ENCODE measurements at regions not wholly inside any gene's neighbourhood (a gene's known extent, or its start where the extent isn't known, plus 50 kb on each side); places are given as distances from the start of the nearest gene placed in this dataset.

DNA sequence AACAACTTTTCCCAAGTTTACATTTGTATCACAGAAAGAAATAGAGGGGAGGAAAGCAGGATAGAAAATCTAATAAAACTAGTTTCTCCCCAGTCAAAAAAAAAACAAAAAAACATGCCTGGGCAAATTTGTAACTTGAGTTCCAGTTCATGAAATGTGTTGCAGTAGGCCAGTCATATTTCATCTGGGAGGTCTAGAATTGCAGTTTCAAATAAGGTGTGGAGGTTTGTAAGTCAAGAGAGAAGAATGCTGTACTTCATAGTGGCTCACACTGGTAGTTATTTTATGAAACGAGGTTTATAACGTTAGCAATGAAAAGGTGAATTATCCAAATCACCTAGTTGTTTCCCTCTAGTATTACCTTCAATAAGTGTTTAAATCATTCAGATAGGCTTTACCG lies 1313.9 kb upstream of the SLC39A10 start:
- H3K27me3 ChIP-seq (replicated peaks; ENCODE audit: control insufficient read depth, insufficient read depth, low read length, poor library complexity, severe bottlenecking), result no peaks in the 10 kb centered on the region
- DNase-seq, result no peak
- H3K27ac ChIP-seq (ENCODE audit: insufficient read depth, low read length, poor library complexity, severe bottlenecking), result no peak overlapping the region
- no peak overlapping the region for H3K4me3 ChIP-seq (ENCODE audit: insufficient read depth, low read depth, low read length, poor library complexity, severe bottlenecking)
- no peaks in the 10 kb centered on the region for H3K9me3 ChIP-seq (ENCODE audit: control insufficient read depth, low read length)
- no peaks in the 10 kb centered on the region for H3K36me3 ChIP-seq (ENCODE audit: control insufficient read depth, insufficient read depth, low read length)
- H3K4me1 ChIP-seq (ENCODE audit: control insufficient read depth, insufficient read depth, low read length, poor library complexity, severe bottlenecking), result no peaks in the 10 kb centered on the region

DNA sequence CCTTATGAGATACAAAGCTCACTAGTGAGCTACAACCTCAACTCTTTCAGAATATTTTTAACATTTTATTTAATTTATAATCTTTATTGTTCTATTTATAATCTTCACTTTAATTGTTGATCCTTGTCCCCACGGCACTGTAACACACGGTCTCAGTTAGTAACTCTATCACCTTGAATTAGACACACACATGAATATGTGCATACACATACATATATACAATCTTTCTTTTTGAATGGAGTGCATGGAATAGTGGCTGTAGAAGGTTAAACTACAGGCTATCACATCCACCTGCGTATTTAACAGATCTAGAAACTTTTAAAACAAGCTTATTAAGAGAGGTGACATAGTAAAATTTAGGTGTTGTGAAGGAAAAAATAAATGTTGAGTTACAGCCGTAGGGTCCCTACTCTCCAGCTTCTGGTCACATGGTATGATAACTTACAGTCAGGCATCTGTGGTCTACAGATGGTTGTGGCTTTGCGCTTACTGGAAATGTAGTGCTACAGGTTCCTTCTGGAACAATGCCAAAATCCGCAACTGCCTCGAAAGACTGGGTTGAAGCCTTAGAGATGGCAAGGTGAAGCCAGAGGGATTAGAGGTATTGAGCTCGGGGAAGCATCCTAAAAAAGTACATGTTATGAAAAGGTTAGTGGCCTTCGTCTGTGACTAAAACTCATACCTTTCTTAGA lies 1324.1 kb upstream of the SLC39A10 start:
- DNase-seq, result no peak
- Histone ChIP-seq H3K4me1 (ENCODE audit: control insufficient read depth, insufficient read depth, low read length, poor library complexity, severe bottlenecking) (no peaks in the 10 kb centered on the region), H3K36me3 (ENCODE audit: control insufficient read depth, insufficient read depth, low read length) (no peaks in the 10 kb centered on the region), H3K27me3 (replicated peaks; ENCODE audit: control insufficient read depth, insufficient read depth, low read length, poor library complexity, severe bottlenecking) (no peaks in the 10 kb centered on the region), H3K4me3 (ENCODE audit: insufficient read depth, low read depth, low read length, poor library complexity, severe bottlenecking) (no peak overlapping the region), H3K27ac (ENCODE audit: insufficient read depth, low read length, poor library complexity, severe bottlenecking) (no peak overlapping the region), H3K9me3 (ENCODE audit: control insufficient read depth, low read length) (no peaks in the 10 kb centered on the region)

DNA sequence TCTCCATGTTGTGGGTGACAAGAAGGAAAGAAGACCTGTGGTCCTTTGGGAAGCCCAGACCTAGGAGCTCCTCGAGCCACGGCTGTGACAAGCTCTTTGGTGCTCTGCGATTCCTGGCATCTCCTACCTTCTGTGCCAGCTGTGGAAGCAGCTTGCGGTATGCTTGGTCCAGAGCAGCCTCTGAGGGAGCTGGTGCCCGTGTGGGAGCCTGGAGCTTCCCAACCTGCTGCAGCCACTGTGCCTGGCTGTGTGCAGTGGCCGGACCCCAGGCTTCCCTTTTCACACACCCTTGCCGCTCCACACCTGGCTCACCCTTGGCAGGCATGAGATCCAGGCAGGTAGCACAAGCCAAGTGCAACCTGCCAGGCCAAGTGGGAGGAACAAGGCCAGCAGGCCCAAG lies 1328.6 kb upstream of the SLC39A10 start:
- Histone ChIP-seq H3K27me3 (replicated peaks; ENCODE audit: control insufficient read depth, insufficient read depth, low read length, poor library complexity, severe bottlenecking) (no peaks in the 10 kb centered on the region), H3K4me3 (ENCODE audit: insufficient read depth, low read depth, low read length, poor library complexity, severe bottlenecking) (no peak overlapping the region), H3K27ac (ENCODE audit: insufficient read depth, low read length, poor library complexity, severe bottlenecking) (no peak overlapping the region), H3K36me3 (ENCODE audit: control insufficient read depth, insufficient read depth, low read length) (no peaks in the 10 kb centered on the region), H3K9me3 (ENCODE audit: control insufficient read depth, low read length) (no peaks in the 10 kb centered on the region), H3K4me1 (ENCODE audit: control insufficient read depth, insufficient read depth, low read length, poor library complexity, severe bottlenecking) (no peaks in the 10 kb centered on the region)
- no peak for DNase-seq

DNA sequence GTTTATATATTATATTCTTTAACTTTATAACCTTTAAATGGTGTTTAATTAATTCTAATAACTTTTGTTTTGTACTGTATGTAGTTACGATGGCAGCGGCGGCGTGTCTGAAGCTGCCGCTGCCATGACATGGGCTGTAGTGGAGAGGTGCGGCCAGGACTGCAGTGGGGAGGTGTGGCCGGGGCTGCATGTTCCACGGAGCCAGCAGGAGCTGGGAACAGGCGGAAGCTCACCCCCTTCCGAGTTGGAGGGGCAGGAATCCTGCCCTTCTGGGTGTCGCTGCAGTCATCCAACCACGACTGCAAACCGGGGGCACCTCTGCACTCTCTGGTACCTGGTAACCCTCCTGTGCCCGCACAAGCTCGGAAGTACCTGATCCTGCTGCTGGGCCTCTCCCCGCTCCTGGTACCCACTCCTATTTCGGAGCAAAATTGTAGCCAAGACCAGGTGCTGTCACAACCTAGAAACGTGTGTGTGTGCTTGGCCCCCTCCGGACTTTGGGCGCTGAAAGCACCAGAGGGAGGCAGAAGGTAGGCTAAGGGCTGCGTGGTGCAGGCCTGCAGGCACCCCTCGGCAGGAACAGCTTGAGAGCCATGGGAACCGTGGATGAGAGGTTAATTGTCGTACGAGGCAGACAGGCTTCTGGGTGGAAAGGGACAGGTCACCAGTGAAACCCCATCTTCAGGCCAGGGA lies 1329.7 kb upstream of the SLC39A10 start:
- Histone ChIP-seq H3K4me1 (ENCODE audit: control insufficient read depth, insufficient read depth, low read length, poor library complexity, severe bottlenecking) (no peaks in the 10 kb centered on the region), H3K27ac (ENCODE audit: insufficient read depth, low read length, poor library complexity, severe bottlenecking) (no peak overlapping the region), H3K4me3 (ENCODE audit: insufficient read depth, low read depth, low read length, poor library complexity, severe bottlenecking) (no peak overlapping the region), H3K36me3 (ENCODE audit: control insufficient read depth, insufficient read depth, low read length) (no peaks in the 10 kb centered on the region), H3K9me3 (ENCODE audit: control insufficient read depth, low read length) (no peaks in the 10 kb centered on the region), H3K27me3 (replicated peaks; ENCODE audit: control insufficient read depth, insufficient read depth, low read length, poor library complexity, severe bottlenecking) (no peaks in the 10 kb centered on the region)
- DNase-seq, result no peak

DNA sequence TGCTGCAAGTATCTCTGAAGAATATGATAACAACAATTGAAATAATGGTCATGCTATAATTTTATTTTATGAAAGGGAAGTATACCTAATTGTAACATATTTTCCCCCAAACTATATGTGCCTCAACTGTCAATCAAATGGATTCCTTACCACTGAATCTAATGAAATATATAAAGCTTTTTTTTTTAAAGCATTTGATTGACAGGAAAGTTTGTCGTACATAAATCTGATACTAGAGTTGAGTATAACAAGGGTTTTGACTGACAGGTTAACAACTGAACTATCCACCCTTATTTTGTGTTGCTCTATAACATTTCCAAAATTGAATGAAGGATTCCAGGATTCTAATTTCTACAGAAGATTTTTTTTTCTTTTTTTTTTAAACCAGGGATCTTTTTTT lies 1333.3 kb upstream of the SLC39A10 start:
- no peak overlapping the region for H3K27ac ChIP-seq (ENCODE audit: insufficient read depth, low read length, poor library complexity, severe bottlenecking)
- no peaks in the 10 kb centered on the region for H3K4me1 ChIP-seq (ENCODE audit: control insufficient read depth, insufficient read depth, low read length, poor library complexity, severe bottlenecking)
- H3K36me3 ChIP-seq (ENCODE audit: control insufficient read depth, insufficient read depth, low read length), result no peaks in the 10 kb centered on the region

DNA sequence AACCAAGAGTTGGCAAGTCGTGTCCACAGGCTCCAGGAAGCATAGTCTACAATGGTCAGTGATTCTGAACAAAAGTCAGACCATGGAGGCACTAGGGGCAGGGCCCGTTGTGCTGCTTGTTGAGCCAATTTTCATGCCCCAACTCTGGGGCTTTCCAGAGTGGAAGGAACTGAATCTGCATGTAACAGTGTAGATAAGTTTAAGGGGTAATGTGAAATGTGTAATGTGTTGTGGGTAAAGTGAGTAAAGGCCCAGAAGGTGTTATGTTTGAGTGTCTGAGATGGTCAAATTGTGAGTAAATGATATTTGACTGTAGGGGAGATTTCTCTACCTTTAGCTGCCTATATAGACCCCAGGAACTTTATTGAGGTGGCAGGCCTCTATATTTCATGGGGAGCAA lies 1336.5 kb upstream of the SLC39A10 start:
- Histone ChIP-seq H3K4me3 (ENCODE audit: insufficient read depth, low read depth, low read length, poor library complexity, severe bottlenecking) (no peak overlapping the region), H3K27me3 (replicated peaks; ENCODE audit: control insufficient read depth, insufficient read depth, low read length, poor library complexity, severe bottlenecking) (no peaks in the 10 kb centered on the region), H3K27ac (ENCODE audit: insufficient read depth, low read length, poor library complexity, severe bottlenecking) (no peak overlapping the region), H3K36me3 (ENCODE audit: control insufficient read depth, insufficient read depth, low read length) (no peaks in the 10 kb centered on the region), H3K9me3 (ENCODE audit: control insufficient read depth, low read length) (no peaks in the 10 kb centered on the region), H3K4me1 (ENCODE audit: control insufficient read depth, insufficient read depth, low read length, poor library complexity, severe bottlenecking) (no peaks in the 10 kb centered on the region)
- DNase-seq, result no peak

More for the DNA sequence above, 1333.3 kb upstream of the SLC39A10 start:
- H3K27me3 ChIP-seq (replicated peaks; ENCODE audit: control insufficient read depth, insufficient read depth, low read length, poor library complexity, severe bottlenecking), result no peaks in the 10 kb centered on the region
- H3K4me3 ChIP-seq (ENCODE audit: insufficient read depth, low read depth, low read length, poor library complexity, severe bottlenecking), result no peak overlapping the region
- no peak for DNase-seq
- H3K9me3 ChIP-seq (ENCODE audit: control insufficient read depth, low read length), result no peaks in the 10 kb centered on the region

DNA sequence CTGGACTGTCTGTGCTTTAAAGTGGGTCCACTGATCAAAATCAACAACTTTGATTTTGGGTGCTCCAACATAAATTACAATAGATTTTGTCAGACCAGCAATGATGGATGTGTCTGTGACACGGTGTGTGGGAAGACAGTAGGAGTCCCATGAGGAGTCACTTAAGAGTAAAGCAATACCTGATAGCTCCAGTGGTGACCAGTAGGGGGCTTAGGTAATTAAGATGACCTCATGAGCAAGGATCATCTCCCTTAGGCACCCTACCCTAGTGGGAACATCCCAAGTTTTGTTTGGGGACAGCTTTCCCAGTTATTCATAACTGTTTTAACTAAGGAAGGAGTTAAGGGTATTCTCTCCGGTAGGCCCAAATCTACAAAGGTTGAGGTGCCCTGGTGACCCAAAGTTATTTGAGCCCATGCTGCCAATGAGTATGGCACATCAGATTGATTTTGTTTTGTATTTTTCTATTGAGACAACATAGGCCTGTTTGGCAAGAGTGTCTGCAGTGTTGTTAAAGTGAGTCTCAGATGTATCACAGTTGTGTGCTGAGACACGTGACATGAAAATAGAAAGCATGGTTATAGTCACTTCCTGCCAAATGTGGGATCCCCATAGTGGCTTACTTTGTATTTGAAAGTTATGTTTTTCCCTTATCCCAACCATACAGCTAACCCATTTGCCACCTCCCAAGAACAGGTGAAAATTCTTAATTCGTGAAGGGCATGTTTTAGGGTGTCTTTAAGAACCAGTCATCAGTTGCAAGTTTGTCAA lies 1337.6 kb upstream of the SLC39A10 start:
- H3K9me3 ChIP-seq (ENCODE audit: control insufficient read depth, low read length), result no peaks in the 10 kb centered on the region
- H3K4me3 ChIP-seq (ENCODE audit: insufficient read depth, low read depth, low read length, poor library complexity, severe bottlenecking), result no peak overlapping the region
- no peak for DNase-seq
- no peaks in the 10 kb centered on the region for H3K4me1 ChIP-seq (ENCODE audit: control insufficient read depth, insufficient read depth, low read length, poor library complexity, severe bottlenecking)
- H3K27ac ChIP-seq (ENCODE audit: insufficient read depth, low read length, poor library complexity, severe bottlenecking), result no peak overlapping the region
- no peaks in the 10 kb centered on the region for H3K36me3 ChIP-seq (ENCODE audit: control insufficient read depth, insufficient read depth, low read length)
- no peaks in the 10 kb centered on the region for H3K27me3 ChIP-seq (replicated peaks; ENCODE audit: control insufficient read depth, insufficient read depth, low read length, poor library complexity, severe bottlenecking)

DNA sequence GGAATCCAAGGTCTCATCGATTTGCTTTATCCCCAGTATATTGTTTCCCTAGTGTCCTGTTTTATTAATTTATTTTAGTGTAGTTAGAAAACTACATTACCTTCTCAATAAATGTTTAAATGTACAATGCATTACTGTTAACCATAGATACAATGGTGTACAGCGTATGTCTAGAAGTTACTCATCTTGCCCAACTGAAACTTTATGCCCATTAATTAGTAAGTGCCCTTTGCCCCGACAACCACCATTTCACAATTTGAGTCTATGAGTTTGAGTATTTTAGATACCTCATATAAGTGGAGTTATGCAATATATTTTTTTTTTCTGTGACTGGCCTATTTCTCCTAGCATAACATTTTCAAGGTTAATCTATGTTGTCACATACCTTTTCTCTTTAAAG lies 1343.0 kb upstream of the SLC39A10 start:
- Histone ChIP-seq H3K27me3 (replicated peaks; ENCODE audit: control insufficient read depth, insufficient read depth, low read length, poor library complexity, severe bottlenecking) (no peaks in the 10 kb centered on the region), H3K36me3 (ENCODE audit: control insufficient read depth, insufficient read depth, low read length) (no peaks in the 10 kb centered on the region), H3K4me3 (ENCODE audit: insufficient read depth, low read depth, low read length, poor library complexity, severe bottlenecking) (no peak overlapping the region), H3K4me1 (ENCODE audit: control insufficient read depth, insufficient read depth, low read length, poor library complexity, severe bottlenecking) (no peaks in the 10 kb centered on the region), H3K9me3 (ENCODE audit: control insufficient read depth, low read length) (no peaks in the 10 kb centered on the region), H3K27ac (ENCODE audit: insufficient read depth, low read length, poor library complexity, severe bottlenecking) (no peak overlapping the region)
- DNase-seq, result no peak

DNA sequence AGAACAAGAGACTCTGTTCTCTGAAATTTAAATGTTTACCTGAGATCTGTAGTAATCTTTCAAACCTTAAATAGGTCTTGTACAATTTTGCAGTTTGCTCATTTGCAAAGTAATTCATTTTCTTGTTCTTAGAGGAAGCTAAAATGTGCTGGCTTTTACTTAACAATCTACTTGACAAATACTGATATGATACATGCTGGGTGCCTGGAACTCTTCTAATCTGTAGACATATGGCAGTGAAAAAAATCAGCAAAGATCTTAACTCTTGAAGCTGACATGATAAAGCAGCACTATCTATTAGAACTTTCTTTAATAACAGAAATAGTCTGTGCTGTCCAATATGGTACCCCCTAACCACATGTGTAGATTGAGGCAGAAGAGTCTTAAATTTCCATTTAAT lies 1352.8 kb upstream of the SLC39A10 start:
- Histone ChIP-seq H3K36me3 (ENCODE audit: control insufficient read depth, insufficient read depth, low read length) (no peaks in the 10 kb centered on the region), H3K27ac (ENCODE audit: insufficient read depth, low read length, poor library complexity, severe bottlenecking) (no peak overlapping the region), H3K4me1 (ENCODE audit: control insufficient read depth, insufficient read depth, low read length, poor library complexity, severe bottlenecking) (no peaks in the 10 kb centered on the region), H3K4me3 (ENCODE audit: insufficient read depth, low read depth, low read length, poor library complexity, severe bottlenecking) (no peak overlapping the region), H3K9me3 (ENCODE audit: control insufficient read depth, low read length) (no peaks in the 10 kb centered on the region), H3K27me3 (replicated peaks; ENCODE audit: control insufficient read depth, insufficient read depth, low read length, poor library complexity, severe bottlenecking) (no peaks in the 10 kb centered on the region)
- no peak for DNase-seq

DNA sequence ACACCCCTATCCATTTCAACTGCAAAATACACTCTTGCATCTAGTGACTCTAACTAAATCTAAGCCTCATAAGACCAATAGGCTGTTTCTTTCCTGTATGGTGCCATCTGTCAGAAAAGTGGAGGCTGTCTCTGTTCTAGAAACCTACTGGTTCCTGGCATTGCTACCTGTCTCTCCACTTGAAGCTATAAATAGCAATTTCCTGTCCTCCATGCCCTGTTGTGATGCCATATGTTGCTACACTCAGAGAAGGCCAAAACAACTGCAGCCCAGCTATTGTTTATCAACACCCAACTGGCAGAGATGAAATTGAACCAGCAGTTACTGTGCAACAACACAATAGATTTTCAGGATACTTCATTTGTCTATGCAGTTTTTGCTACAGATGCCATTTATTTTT lies 1355.1 kb upstream of the SLC39A10 start:
- H3K9me3 ChIP-seq (ENCODE audit: control insufficient read depth, low read length), result no peaks in the 10 kb centered on the region
- H3K4me1 ChIP-seq (ENCODE audit: control insufficient read depth, insufficient read depth, low read length, poor library complexity, severe bottlenecking), result no peaks in the 10 kb centered on the region
- DNase-seq, result no peak
- no peaks in the 10 kb centered on the region for H3K36me3 ChIP-seq (ENCODE audit: control insufficient read depth, insufficient read depth, low read length)
- no peak overlapping the region for H3K4me3 ChIP-seq (ENCODE audit: insufficient read depth, low read depth, low read length, poor library complexity, severe bottlenecking)
- H3K27me3 ChIP-seq (replicated peaks; ENCODE audit: control insufficient read depth, insufficient read depth, low read length, poor library complexity, severe bottlenecking), result no peaks in the 10 kb centered on the region
- no peak overlapping the region for H3K27ac ChIP-seq (ENCODE audit: insufficient read depth, low read length, poor library complexity, severe bottlenecking)
